ENCODE measurements at regions not wholly inside any gene's neighbourhood (a gene's known extent, or its start where the extent isn't known, plus 50 kb on each side); places are given as distances from the start of the nearest gene placed in this dataset.

- no peak overlapping the region for H3K4me3 Mint-ChIP-seq (ENCODE audit: unreplicated experiment)
- peaks cover 4% of the 10 kb centered on the region for H3K4me1 Mint-ChIP-seq (ENCODE audit: unreplicated experiment)
- no peaks in the 10 kb centered on the region for H3K27me3 Mint-ChIP-seq (ENCODE audit: unreplicated experiment)
- TF ChIP-seq CTCF (IDR thresholded peaks at IDR 0.05; ENCODE audit: unreplicated experiment), result no peak
- no peak overlapping the region for H3K27ac Mint-ChIP-seq (ENCODE audit: unreplicated experiment)
- no peaks in the 10 kb centered on the region for H3K9me3 Mint-ChIP-seq (ENCODE audit: unreplicated experiment)
- no peaks in the 10 kb centered on the region for H3K36me3 Mint-ChIP-seq (ENCODE audit: low read depth, unreplicated experiment)
- DNase-seq (ENCODE audit: low spot score), result no peak
Observed at GRCh38 chr2:60267122-60267521, 286.3 kb downstream of the BCL11A start.

- Mint-ChIP-seq H3K27me3 (ENCODE audit: unreplicated experiment) (no peaks in the 10 kb centered on the region), H3K9me3 (ENCODE audit: unreplicated experiment) (no peaks in the 10 kb centered on the region), H3K4me1 (ENCODE audit: unreplicated experiment) (peaks cover 3% of the 10 kb centered on the region)
Observed at GRCh38 chr2:60262178-60262577, 291.3 kb downstream of the BCL11A start.

GRCh38 chr2:60260639-60261296 is 292.7 kb downstream of the BCL11A start:
- no peaks in the 10 kb centered on the region for H3K27me3 Mint-ChIP-seq (ENCODE audit: unreplicated experiment)
- H3K36me3 Mint-ChIP-seq (ENCODE audit: low read depth, unreplicated experiment), result no peaks in the 10 kb centered on the region
- TF ChIP-seq CTCF (IDR thresholded peaks at IDR 0.05; ENCODE audit: unreplicated experiment), result no peak
- H3K9me3 Mint-ChIP-seq (ENCODE audit: unreplicated experiment), result no peaks in the 10 kb centered on the region
- H3K4me1 Mint-ChIP-seq (ENCODE audit: unreplicated experiment), result peaks cover 3% of the 10 kb centered on the region
- no peak overlapping the region for H3K4me3 Mint-ChIP-seq (ENCODE audit: unreplicated experiment)
- H3K27ac Mint-ChIP-seq (ENCODE audit: unreplicated experiment), result no peak overlapping the region
- DNase-seq (ENCODE audit: low spot score), result no peak

More at GRCh38 chr2:60262178-60262577, 291.3 kb downstream of the BCL11A start:
- no peak for DNase-seq (ENCODE audit: low spot score)
- Mint-ChIP-seq H3K27ac (ENCODE audit: unreplicated experiment) (no peak overlapping the region), H3K36me3 (ENCODE audit: low read depth, unreplicated experiment) (no peaks in the 10 kb centered on the region), H3K4me3 (ENCODE audit: unreplicated experiment) (no peak overlapping the region)
- TF ChIP-seq CTCF (IDR thresholded peaks at IDR 0.05; ENCODE audit: unreplicated experiment), result no peak

GRCh38 chr2:60259781-60260180 is 293.7 kb downstream of the BCL11A start:
- no peaks in the 10 kb centered on the region for H3K9me3 Mint-ChIP-seq (ENCODE audit: unreplicated experiment)
- H3K4me3 Mint-ChIP-seq (ENCODE audit: unreplicated experiment), result no peak overlapping the region

More at GRCh38 chr2:60259781-60260180, 293.7 kb downstream of the BCL11A start:
- H3K27me3 Mint-ChIP-seq (ENCODE audit: unreplicated experiment), result no peaks in the 10 kb centered on the region
- H3K27ac Mint-ChIP-seq (ENCODE audit: unreplicated experiment), result no peak overlapping the region
- peaks cover 3% of the 10 kb centered on the region for H3K4me1 Mint-ChIP-seq (ENCODE audit: unreplicated experiment)
- TF ChIP-seq CTCF (IDR thresholded peaks at IDR 0.05; ENCODE audit: unreplicated experiment), result no peak
- no peak for DNase-seq (ENCODE audit: low spot score)
- H3K36me3 Mint-ChIP-seq (ENCODE audit: low read depth, unreplicated experiment), result no peaks in the 10 kb centered on the region
